Mesodermal cell (in vitro differentiated cells): ENCODE measurements at regions not wholly inside any gene's neighbourhood (a gene's known extent, or its start where the extent isn't known, plus 50 kb on each side); places are given as distances from the start of the nearest gene placed in this dataset.

Source experiments
- H3K27ac ChIP-seq: 2 replicates; pipeline ENCODE4 v1.7.0; 2013; ENCODE audit warnings: mild to moderate bottlenecking, low read depth, low read length, moderate library complexity; ENCODE audit not compliant: severe bottlenecking
- H3K36me3 ChIP-seq: 2 replicates; pipeline ENCODE4 v1.7.1; 2013; ENCODE audit warnings: mild to moderate bottlenecking, low read length, moderate library complexity; ENCODE audit not compliant: control insufficient read depth, insufficient read depth
- H3K4me1 ChIP-seq: one replicate; pipeline ENCODE4 v1.7.1; 2013; ENCODE audit warnings: mild to moderate bottlenecking, low read length; ENCODE audit not compliant: insufficient read depth, control insufficient read depth, poor library complexity, severe bottlenecking
- H3K4me3 ChIP-seq: 2 replicates; pipeline ENCODE4 v1.7.0; 2013; ENCODE audit warnings: low read length, control low read depth, mild to moderate bottlenecking; ENCODE audit not compliant: insufficient read depth, poor library complexity, severe bottlenecking; ENCODE audit errors: extremely low read depth
- H3K9me3 ChIP-seq: 2 replicates; pipeline ENCODE4 v1.7.1; 2013; ENCODE audit warnings: mild to moderate bottlenecking, low read length, moderate library complexity; ENCODE audit not compliant: control insufficient read depth
- WGBS, 2 experiments: methylation state at CpG; one replicate each; pipeline ENCODE4 v1.1.5; 2013; ENCODE audit warnings: missing lambda C conversion rate in 2 of 2; ENCODE audit not compliant: insufficient coverage in 2 of 2; 5-methylcytosine and 5-hydroxymethylcytosine counted together

DNA sequence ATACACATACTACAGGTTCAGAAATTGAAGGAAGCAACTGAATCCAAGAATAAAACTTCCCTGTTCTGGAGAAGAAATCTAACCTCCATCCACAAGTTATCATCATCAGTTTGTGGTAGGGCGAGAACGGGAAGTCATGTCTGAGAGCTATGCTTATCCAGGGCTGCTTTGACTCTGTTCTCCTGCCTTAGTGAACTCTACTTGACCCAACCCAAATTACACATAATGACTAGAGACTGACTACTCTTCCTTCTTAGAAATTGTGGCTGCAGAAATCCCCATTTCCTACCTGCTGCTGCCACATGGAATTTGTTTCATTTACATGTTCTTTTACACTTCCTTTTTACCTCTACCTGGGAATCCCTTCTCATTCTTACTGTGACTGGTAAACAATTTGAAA lies 1102.6 kb upstream of the PIK3C3 start:
- H3K36me3 ChIP-seq = no peaks in the 10 kb centered on the region
- no peak overlapping the region for H3K27ac ChIP-seq
- no peak overlapping the region for H3K4me3 ChIP-seq
- no peaks in the 10 kb centered on the region for H3K4me1 ChIP-seq
- WGBS, 2 experiments = 100% methylated on average over 2 of the region's 2 CpGs
- no peaks in the 10 kb centered on the region for H3K9me3 ChIP-seq

DNA sequence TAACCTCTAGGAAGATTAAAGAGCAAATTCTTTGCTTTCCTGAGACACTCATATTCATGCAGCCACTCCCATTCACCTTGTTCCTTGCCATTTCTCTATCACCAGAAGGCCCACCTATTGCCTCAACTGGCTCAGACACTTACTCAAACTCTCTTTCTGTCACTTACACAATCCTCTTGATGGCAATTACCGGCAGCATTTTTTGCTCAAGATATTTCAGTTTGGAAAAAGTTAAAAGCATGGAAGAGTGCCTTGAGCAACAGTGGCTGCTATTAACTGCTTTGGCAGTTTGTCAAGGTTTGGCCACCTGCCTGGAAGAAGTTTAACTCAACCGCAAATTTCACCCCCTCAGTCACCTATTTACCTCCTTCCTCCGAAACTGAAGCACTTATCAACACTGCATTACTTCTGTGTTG lies 1104.0 kb upstream of the PIK3C3 start:
- Histone ChIP-seq H3K9me3 (no peaks in the 10 kb centered on the region), H3K36me3 (no peaks in the 10 kb centered on the region), H3K4me3 (no peak overlapping the region), H3K4me1 (no peaks in the 10 kb centered on the region), H3K27ac (no peak overlapping the region)
- WGBS, 2 experiments = 83% methylated on average over 2 of the region's 3 CpGs; no CpG with 5 or more reads in 1 of the 2 experiments

DNA sequence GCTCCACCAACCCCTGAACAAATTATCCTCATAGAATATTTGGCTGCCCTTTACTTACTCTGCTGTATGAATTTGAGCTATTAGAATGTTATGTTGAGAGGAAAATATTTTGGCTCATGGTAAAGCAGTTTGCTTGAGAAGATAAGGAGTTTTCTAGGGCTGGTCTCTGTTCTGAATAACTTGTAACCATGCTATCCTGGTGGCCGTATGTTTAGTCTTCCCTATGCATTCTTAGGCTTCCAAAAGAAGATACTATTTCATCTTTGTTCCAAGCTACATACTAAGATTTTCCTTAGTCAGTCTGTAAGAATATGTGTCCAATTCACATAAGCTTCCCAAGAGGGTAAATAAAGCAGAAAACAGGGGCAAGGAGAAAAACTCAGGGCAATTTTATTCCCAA lies 1105.1 kb upstream of the PIK3C3 start:
- WGBS, 2 experiments = 100% methylated on average over 1 of the region's 1 CpG; no CpG with 5 or more reads in 1 of the 2 experiments
- Histone ChIP-seq H3K4me3 (no peak overlapping the region), H3K36me3 (no peaks in the 10 kb centered on the region), H3K4me1 (no peaks in the 10 kb centered on the region), H3K27ac (no peak overlapping the region), H3K9me3 (no peaks in the 10 kb centered on the region)

DNA sequence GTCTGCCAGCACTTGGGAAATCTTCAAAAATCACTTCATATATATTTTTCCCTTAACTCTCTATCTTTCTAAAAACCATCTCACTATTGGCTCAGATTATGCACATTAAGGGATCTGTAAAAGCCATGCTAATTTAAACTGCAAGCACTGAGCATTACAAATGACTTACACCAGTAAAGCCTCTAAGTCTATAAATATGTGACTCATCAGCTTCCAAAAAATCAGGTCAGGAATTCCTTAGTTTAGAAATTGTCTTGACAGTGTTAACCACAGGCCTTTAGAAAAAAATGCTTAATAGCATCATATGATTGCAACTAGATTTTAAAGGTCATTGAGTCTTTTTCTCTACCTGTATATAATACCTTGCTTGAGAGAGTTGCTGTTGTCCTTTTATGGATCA lies 1113.6 kb upstream of the PIK3C3 start:
- Histone ChIP-seq H3K27ac (no peak overlapping the region), H3K9me3 (no peaks in the 10 kb centered on the region), H3K4me3 (no peak overlapping the region), H3K36me3 (no peaks in the 10 kb centered on the region), H3K4me1 (no peaks in the 10 kb centered on the region)

DNA sequence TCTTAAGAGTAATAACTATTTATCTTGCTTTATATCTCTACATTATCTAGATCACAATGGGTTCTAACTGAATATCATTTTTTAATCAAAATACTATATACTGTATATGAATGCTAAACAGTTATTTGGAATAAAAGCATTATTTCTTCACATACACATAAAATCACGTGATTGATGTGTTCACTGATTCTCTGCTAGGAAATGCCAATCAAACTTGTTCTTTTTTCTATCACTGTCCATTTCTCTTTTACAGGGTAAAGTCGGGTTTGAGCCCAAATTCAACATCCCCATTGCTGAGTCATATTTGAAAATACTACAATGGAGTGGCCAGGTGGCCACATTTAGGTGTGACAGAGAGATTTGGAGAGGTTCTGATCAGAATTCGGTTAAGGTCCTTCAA lies 1114.0 kb upstream of the PIK3C3 start:
- Histone ChIP-seq H3K4me1 (no peaks in the 10 kb centered on the region), H3K4me3 (no peak overlapping the region), H3K36me3 (no peaks in the 10 kb centered on the region), H3K27ac (no peak overlapping the region), H3K9me3 (no peaks in the 10 kb centered on the region)
- 80% methylated on average over 1 of the region's 3 CpGs; no CpG with 5 or more reads in 1 of the 2 experiments for WGBS, 2 experiments

DNA sequence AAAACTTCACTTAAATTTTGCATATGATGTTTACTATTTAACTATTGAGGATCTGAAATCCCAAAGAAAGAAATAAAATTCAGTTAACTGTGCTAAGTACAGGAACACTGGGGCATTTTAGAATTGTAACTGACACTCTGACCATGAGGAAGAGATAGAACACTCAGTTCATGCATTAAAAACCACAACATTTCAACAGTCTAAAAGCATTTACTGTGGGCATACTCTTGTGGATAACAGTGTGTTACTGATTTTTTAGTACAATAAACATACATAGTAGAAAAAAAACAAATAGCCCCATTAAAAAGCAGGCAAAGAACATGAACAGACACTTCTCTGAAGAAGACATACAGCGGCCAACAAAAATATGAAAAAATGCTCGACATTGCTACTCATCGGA lies 1122.7 kb upstream of the PIK3C3 start:
- Histone ChIP-seq H3K4me1 (no peaks in the 10 kb centered on the region), H3K36me3 (no peaks in the 10 kb centered on the region), H3K9me3 (no peaks in the 10 kb centered on the region), H3K27ac (no peak overlapping the region), H3K4me3 (no peak overlapping the region)
- WGBS, 2 experiments = 90 to 100% methylated on average over 3 of the region's 3 CpGs

DNA sequence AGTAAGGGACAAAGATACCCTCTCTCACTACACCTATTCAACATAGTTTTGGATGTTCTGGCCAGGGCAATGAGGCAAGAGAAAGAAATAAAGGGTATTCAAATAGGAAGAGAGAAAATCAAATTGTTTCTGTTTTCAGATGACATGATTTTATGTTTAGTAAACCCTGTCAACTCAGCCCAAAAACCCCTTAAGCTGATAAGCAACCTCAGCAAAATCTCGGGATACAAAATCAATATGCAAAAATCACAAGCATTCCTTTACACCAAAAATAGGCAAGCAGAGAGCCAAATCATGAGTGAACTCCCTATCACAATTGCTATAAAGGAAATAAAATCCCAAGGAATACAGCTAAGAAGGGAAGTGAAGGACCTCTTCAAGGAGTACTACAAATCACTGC lies 1130.7 kb upstream of the PIK3C3 start:
- no peak overlapping the region for H3K27ac ChIP-seq
- H3K9me3 ChIP-seq = no peaks in the 10 kb centered on the region
- no peaks in the 10 kb centered on the region for H3K36me3 ChIP-seq
- no peaks in the 10 kb centered on the region for H3K4me1 ChIP-seq
- 100% methylated on average over 1 of the region's 1 CpG for WGBS, 2 experiments
- no peak overlapping the region for H3K4me3 ChIP-seq

DNA sequence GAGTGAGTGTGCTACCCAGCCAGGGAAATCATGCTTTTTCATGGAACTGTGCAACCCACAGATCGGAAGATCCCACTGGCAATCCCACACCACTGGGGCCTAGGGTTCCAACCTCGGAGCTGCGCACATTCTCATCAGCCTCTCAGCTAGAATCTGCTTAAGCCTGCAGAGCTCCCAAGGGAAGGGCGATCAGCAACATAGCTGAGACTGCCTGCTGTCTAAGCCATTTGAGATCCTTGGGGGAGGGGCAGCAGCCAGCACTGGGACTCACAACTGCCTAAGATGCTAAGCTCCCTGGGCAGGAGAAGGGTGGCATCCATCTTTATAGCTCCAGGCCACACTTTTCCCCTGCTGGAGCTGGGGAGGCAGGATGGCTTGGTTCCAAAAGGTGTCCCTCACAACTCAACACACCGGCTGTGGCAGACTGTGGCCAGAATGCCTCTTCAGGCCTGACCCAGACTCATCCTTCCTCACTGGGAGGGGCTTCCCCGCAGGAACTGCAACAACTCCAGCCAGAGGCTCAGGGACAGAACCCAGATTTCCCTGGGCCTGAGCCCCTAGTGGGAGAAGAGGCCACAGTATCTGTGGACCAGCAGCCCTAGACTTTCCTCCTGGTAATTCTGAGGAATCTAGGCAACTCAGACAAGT lies 1133.3 kb upstream of the PIK3C3 start:
- H3K4me3 ChIP-seq = no peak overlapping the region
- 83 to 89% methylated on average over 5 to 6 of the region's 6 CpGs for WGBS, 2 experiments
- H3K27ac ChIP-seq = no peak overlapping the region
- no peaks in the 10 kb centered on the region for H3K9me3 ChIP-seq
- no peaks in the 10 kb centered on the region for H3K36me3 ChIP-seq
- H3K4me1 ChIP-seq = no peaks in the 10 kb centered on the region

DNA sequence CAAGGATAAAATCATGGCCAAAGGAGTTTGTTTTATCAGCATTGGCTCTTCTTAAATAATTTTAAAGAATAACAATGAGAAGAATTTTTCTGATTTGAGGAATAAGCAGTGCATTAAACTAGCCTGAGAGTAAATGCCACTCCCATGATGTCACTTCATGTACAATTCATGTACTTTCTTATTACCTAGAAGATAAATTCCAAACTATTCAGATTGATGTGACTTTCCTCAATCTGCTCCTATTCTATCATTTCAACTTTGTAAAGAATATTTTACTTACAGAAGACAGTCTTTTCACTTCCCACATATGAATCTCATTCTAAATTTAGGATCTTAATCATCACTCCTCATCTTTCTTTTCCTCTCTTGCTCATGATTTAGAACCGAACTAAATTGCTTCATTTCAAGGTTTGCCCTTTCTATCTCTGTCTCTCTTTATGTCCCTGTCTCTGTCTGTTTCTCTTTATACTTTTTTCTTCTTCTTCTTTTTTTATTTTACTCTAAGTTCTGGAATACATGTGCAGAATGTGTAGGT lies 1142.0 kb upstream of the PIK3C3 start:
- Histone ChIP-seq H3K4me3 (no peak overlapping the region), H3K36me3 (no peaks in the 10 kb centered on the region), H3K4me1 (no peaks in the 10 kb centered on the region), H3K27ac (no peak overlapping the region), H3K9me3 (no peaks in the 10 kb centered on the region)
- WGBS, 2 experiments = 75 to 100% methylated on average over 1 of the region's 1 CpG

DNA sequence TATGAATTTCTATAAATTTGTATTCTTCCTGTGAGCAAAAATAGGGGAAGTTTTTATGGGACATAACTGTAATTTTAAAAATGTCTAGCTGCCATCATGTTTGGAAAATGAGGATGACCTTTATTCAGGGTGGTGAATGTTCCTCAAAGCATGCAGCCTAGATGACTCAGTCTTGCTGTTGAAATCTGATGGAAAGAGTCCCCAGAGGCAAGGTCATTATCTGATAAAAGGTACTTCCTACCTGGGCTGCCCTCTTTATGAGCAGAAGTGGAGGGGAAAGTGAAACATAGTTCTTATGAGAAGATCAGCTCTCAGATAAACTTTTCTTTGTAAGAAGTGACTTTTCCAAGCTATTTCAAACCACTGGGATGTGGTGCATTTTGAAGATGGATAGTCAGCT lies 1144.7 kb upstream of the PIK3C3 start:
- H3K36me3 ChIP-seq = no peaks in the 10 kb centered on the region
- H3K4me1 ChIP-seq = no peaks in the 10 kb centered on the region
- no peaks in the 10 kb centered on the region for H3K9me3 ChIP-seq
- H3K27ac ChIP-seq = no peak overlapping the region
- H3K4me3 ChIP-seq = no peak overlapping the region

DNA sequence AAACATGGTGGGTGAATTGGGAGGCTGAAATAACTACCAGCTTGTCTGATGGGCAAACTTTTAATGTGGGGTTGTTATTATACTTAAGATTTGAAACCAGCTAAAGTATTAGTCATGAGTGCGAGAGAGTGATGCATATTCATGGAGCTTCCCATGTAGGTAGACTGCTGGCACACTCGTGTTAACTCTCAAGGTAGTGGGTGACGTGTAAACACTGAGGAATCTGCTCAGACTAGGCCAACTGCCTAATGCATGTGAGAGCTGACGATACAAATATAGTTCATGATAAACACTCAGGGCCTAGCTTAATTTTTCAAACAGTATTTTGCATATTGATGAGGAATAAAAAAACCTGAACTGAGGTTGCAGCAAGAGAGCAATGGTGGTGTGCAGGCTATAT lies 1165.7 kb upstream of the PIK3C3 start:
- 69 to 90% methylated on average over 3 of the region's 4 CpGs for WGBS, 2 experiments
- Histone ChIP-seq H3K9me3 (no peaks in the 10 kb centered on the region), H3K36me3 (no peaks in the 10 kb centered on the region), H3K4me1 (no peaks in the 10 kb centered on the region), H3K27ac (no peak overlapping the region), H3K4me3 (no peak overlapping the region)
